ENCODE measurements at regions not wholly inside any gene's neighbourhood (a gene's known extent, or its start where the extent isn't known, plus 50 kb on each side); places are given as distances from the start of the nearest gene placed in this dataset.

DNA sequence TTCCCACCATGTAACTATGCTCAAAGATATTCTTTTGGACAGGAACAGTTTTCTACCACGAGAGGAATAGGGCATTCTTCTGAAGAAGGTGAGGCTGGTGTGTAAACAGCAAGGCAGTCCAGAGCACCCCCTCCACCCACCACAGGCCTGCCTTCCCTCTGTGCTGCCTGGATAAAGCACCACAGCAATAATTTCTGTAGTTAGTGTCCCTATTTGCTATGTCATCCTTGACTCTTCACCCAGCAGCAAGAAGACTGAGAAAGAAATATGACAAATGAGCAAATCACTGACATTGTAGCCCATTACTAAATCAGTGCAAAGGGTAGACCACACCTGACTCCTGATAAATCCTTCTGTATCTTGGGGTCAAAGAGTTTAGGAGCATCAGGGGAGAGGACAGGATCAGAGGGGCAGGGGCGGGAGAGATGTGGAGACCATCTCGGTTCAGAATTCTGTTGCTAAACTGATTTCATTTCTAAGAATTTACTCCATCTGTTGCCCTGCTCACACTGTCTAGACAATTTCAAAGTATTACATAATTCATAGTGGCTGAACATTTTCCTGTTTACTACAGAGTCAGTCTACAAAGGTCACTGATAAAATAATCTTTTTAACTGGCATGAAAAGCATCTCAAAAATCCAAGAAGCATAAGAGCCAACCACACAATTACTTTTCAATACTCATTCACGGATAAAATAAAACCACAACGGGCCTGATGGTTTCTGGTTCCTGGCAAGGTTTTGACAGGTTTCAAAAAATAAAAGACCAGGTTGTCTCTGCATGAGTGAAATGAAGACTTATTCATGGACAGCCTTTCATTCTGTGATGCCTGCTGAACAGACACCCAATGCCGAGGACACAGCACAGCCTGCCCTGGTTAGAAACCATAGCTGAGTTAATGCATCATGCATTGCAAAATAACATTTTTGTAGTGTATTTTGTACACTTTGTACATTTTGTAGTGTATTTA, 88.4 kb upstream of the IRS2 start:
- Histone ChIP-seq H3K4me1 (ENCODE audit: control insufficient read depth, insufficient read depth, low read length, unreplicated experiment) (peaks cover 27% of the 10 kb centered on the region), H3K27me3 (ENCODE audit: insufficient read depth, low read length) (no peaks in the 10 kb centered on the region), H3K27ac (ENCODE audit: low read depth, low read length) (peak overlapping the region; percentile 42), H3K36me3 (ENCODE audit: insufficient read depth, low read length) (no peaks in the 10 kb centered on the region), H3K79me2 (ENCODE audit: control insufficient read depth, insufficient read depth, low read length, unreplicated experiment) (no peaks in the 10 kb centered on the region), H3K4me3 (ENCODE audit: low read depth, low read length) (no peak overlapping the region), H2AFZ (ENCODE audit: low read length, unreplicated experiment) (peak overlapping the region; percentile 44)

DNA sequence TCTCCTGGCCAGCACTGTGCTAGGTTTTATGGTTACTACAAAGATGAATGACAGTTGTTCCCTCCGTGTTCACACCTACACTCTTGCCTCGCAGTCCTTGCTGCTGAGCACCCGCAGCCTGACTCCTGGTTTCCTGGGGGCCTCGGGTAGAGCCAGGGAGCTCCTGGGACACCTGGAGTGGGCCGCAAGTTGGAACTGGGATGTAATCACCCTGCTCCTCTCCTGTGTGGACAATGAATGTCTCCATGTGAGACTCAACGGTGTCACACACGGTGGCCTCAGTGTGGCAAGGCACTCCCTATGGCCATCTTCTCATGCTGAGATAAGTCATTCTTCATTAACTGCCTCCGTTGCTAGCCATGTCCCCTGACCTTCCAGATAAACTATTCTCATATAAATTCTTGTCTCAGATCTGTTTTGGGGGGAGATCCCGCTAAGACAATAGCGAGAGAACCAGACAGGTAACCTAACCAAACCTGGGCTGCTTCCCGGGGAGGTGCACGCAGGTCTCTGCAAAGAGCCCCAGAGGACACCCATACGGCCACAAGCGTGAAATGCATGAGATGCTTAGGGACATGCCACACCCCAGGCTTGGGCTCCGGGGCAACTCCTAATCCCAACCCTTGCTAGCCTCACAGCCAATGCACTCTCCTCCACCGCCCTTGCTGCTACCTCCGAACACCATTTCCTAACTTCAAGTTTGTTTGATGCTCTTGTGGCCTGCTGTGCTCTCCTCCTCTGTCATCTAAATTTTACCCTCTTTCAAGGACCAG, 87.2 kb upstream of the IRS2 start:
- no peak overlapping the region for H3K4me3 ChIP-seq (ENCODE audit: low read depth, low read length)
- H2AFZ ChIP-seq (ENCODE audit: low read length, unreplicated experiment) = no peak overlapping the region
- no peak overlapping the region for H3K27ac ChIP-seq (ENCODE audit: low read depth, low read length)
- H3K36me3 ChIP-seq (ENCODE audit: insufficient read depth, low read length) = no peaks in the 10 kb centered on the region
- no peaks in the 10 kb centered on the region for H3K79me2 ChIP-seq (ENCODE audit: control insufficient read depth, insufficient read depth, low read length, unreplicated experiment)
- H3K4me1 ChIP-seq (ENCODE audit: control insufficient read depth, insufficient read depth, low read length, unreplicated experiment) = peaks cover 35% of the 10 kb centered on the region
- H3K27me3 ChIP-seq (ENCODE audit: insufficient read depth, low read length) = no peaks in the 10 kb centered on the region

DNA sequence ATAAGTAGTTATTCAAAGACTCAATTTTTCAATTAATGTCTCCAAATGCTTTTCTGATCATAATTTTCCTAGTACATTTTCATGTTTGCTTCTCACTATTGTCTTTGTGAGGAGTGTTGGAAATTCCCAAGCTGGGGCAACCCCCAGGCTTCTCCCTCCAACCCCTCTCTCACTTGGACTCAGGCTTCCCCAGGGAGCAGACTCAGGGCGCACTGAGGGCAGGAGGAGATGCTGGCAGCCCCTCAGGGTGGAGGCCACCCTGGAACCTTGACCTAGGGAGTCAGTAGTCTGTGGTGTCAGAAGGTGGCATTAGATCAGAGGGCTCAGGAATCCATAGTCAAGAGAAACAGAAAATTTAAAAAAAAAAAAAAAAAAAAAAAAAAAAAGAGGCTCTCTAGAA, 86.5 kb upstream of the IRS2 start:
- Histone ChIP-seq H2AFZ (ENCODE audit: low read length, unreplicated experiment) (no peak overlapping the region), H3K4me1 (ENCODE audit: control insufficient read depth, insufficient read depth, low read length, unreplicated experiment) (peaks cover 42% of the 10 kb centered on the region), H3K79me2 (ENCODE audit: control insufficient read depth, insufficient read depth, low read length, unreplicated experiment) (no peaks in the 10 kb centered on the region), H3K4me3 (ENCODE audit: low read depth, low read length) (no peak overlapping the region), H3K27me3 (ENCODE audit: insufficient read depth, low read length) (no peaks in the 10 kb centered on the region), H3K27ac (ENCODE audit: low read depth, low read length) (no peak overlapping the region), H3K36me3 (ENCODE audit: insufficient read depth, low read length) (no peaks in the 10 kb centered on the region)

DNA sequence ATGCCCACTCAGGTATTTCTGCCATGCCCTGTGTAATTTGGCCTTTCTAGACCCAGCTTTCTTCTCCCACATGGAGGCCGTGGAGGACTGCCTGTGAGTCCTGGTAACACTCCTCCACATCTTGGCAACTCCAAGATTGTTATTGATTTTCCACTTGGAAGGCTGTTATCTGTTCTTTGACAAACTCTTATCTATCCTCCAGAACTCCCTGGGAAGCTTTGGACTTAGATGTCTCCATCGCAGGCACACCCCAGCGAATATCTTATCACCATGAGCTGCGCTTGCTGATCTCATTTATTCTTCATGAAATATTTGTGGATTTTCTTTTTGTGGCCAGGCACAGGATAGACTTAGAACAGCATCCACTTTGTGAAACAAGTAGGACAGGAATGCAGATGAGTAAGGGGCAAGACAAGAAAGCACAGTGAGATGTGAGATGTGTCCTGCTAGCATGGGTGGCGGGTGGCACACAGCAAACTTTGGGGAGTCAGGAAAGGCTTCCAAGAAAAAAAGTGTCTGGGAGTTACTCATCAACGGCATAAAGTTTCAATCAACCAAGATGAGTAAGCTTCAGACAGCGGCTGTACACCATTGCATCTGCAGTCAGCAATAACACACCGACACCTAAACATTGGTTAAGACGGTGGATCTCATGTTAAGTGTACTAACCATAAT, 84.5 kb upstream of the IRS2 start:
- H3K36me3 ChIP-seq (ENCODE audit: insufficient read depth, low read length) = no peaks in the 10 kb centered on the region
- no peaks in the 10 kb centered on the region for H3K27me3 ChIP-seq (ENCODE audit: insufficient read depth, low read length)
- peaks cover 45% of the 10 kb centered on the region for H3K4me1 ChIP-seq (ENCODE audit: control insufficient read depth, insufficient read depth, low read length, unreplicated experiment)
- H3K79me2 ChIP-seq (ENCODE audit: control insufficient read depth, insufficient read depth, low read length, unreplicated experiment) = no peaks in the 10 kb centered on the region
- H3K27ac ChIP-seq (ENCODE audit: low read depth, low read length) = no peak overlapping the region
- H2AFZ ChIP-seq (ENCODE audit: low read length, unreplicated experiment) = no peak overlapping the region
- H3K4me3 ChIP-seq (ENCODE audit: low read depth, low read length) = no peak overlapping the region

DNA sequence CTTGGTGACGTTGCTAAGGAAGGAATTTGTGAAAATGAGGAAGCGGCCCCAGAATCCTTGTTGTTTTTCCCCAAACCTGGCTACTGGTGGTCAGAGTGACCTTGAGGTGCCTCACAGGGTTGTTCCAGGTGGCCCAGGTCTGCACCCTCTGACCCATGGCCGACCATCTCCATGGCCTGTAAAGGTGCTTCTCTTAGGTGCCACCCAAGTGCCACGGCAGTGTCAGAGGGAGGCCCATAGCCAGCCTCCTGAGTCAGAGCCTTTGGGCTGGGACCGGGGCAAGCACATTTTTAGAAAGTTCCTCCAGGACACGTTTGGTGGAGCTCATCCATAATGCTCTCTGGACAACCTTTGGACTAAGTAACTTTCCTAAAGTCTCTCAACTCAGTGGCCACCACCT, 83.9 kb upstream of the IRS2 start:
- Histone ChIP-seq H3K4me3 (ENCODE audit: low read depth, low read length) (peak overlapping the region; percentile 73; the same call in 1 of the 2 replicates), H2AFZ (ENCODE audit: low read length, unreplicated experiment) (peak overlapping the region; percentile 66), H3K36me3 (ENCODE audit: insufficient read depth, low read length) (no peaks in the 10 kb centered on the region), H3K4me1 (ENCODE audit: control insufficient read depth, insufficient read depth, low read length, unreplicated experiment) (peaks cover 40% of the 10 kb centered on the region), H3K79me2 (ENCODE audit: control insufficient read depth, insufficient read depth, low read length, unreplicated experiment) (no peaks in the 10 kb centered on the region), H3K27me3 (ENCODE audit: insufficient read depth, low read length) (no peaks in the 10 kb centered on the region), H3K27ac (ENCODE audit: low read depth, low read length) (peak overlapping the region; percentile 35)

DNA sequence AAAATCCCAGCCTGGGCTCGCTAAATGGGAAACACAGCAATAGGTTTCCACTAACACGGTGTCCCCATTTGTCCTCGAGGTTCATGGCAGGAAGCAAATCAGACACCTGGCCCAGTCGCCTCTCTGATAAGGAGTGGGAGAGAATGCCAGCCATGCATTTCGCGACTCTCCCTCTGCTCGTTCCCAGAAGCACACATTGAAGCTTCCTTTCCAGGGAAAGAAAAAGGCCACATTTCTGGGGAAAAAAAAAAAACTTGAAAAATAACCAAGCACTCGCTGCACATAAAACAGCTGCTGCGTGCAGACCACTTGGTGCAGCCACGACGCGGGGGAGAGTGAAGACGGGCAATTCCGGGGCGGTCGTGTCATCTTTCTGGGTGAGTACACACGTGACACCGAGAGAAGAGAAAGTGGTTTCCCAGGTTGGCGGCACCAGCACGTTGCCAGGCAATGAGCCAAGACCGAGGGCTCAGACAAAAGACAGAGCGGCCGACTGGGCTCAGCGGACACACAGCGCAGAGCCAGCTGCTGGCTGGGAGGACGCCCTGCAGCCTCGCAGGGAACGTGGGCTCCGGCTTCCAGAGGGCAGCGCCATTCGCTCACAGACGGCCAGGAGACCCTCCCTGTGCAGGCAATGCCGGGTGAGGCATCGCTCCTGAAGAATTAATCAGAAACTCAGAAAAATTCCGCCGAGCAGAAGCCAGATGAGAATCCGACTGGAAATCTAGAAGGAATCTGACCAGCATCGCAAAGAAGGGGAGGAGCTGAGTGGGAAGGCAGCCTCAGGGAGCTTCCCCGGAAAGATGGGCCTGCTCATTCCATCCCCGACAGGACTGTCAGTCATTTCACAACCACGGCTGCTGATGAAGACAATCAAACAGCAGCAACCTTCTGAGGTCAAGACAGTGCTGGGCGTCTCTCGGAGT, 83.2 kb upstream of the IRS2 start:
- Histone ChIP-seq H3K4me1 (ENCODE audit: control insufficient read depth, insufficient read depth, low read length, unreplicated experiment) (peaks cover 33% of the 10 kb centered on the region), H3K27ac (ENCODE audit: low read depth, low read length) (peak overlapping the region; percentile 35), H3K27me3 (ENCODE audit: insufficient read depth, low read length) (no peaks in the 10 kb centered on the region), H3K4me3 (ENCODE audit: low read depth, low read length) (peak overlapping the region; percentile 73), H2AFZ (ENCODE audit: low read length, unreplicated experiment) (peak overlapping the region; percentile 66), H3K36me3 (ENCODE audit: insufficient read depth, low read length) (no peaks in the 10 kb centered on the region), H3K79me2 (ENCODE audit: control insufficient read depth, insufficient read depth, low read length, unreplicated experiment) (no peaks in the 10 kb centered on the region)

DNA sequence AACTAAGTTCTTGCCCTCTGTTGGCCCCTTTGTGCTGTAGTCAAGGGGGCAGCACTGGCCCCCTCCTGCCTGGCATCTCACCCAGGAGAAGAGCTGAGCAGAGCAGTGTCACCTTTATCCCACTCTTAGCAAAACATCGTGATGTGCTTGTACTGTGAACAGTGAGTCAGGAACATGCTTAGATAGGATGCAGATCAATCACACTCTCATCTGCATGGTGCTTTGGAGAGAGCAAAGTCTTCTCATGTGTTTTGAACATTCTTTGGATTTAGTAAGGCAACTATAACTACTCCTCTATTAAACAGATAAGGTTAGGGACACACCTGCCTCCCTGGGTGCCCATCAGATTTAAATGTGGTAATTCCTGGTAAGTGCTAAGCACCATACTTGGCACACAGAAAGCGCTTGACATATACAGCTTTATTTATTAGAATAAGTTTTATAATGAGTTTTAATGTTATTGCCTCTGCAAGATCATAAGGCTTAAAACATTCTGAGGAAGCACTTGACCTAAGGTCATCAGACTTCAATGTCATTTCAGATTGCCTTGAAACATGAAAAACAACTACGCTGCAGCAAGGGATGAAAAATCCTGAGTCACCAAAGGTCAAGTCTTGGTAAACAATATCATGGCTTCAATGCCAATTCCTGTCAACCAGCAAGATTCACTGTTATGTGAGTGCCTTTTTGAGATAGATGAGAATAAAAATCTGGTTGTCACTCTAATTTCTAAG, 82.4 kb upstream of the IRS2 start:
- H3K36me3 ChIP-seq (ENCODE audit: insufficient read depth, low read length) = no peaks in the 10 kb centered on the region
- H3K27ac ChIP-seq (ENCODE audit: low read depth, low read length) = peak overlapping the region; percentile 22; the same call in 1 of the 2 replicates
- no peaks in the 10 kb centered on the region for H3K27me3 ChIP-seq (ENCODE audit: insufficient read depth, low read length)
- H3K4me3 ChIP-seq (ENCODE audit: low read depth, low read length) = peak overlapping the region; percentile 73
- H2AFZ ChIP-seq (ENCODE audit: low read length, unreplicated experiment) = no peak overlapping the region
- peaks cover 27% of the 10 kb centered on the region for H3K4me1 ChIP-seq (ENCODE audit: control insufficient read depth, insufficient read depth, low read length, unreplicated experiment)
- H3K79me2 ChIP-seq (ENCODE audit: control insufficient read depth, insufficient read depth, low read length, unreplicated experiment) = no peaks in the 10 kb centered on the region

DNA sequence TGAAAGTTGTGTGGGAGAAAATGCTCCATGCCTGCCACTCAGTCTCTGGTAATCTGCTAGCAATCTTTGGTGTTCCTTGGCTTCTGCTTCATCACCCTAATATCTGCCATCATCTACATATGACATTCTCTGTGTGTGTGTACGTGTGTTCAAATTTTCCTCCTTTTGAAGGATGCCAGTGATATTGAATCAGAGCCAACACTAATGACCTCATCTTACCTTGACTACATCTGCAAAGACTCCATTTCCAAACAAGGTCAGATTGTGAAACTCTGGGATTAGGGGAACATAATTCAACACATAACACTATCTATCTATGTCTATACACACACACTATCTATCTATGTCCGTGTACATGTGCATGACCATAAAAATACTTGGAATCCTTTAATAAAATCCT, 81.4 kb upstream of the IRS2 start:
- no peaks in the 10 kb centered on the region for H3K36me3 ChIP-seq (ENCODE audit: insufficient read depth, low read length)
- H2AFZ ChIP-seq (ENCODE audit: low read length, unreplicated experiment) = no peak overlapping the region
- no peaks in the 10 kb centered on the region for H3K27me3 ChIP-seq (ENCODE audit: insufficient read depth, low read length)
- no peak overlapping the region for H3K4me3 ChIP-seq (ENCODE audit: low read depth, low read length)
- H3K4me1 ChIP-seq (ENCODE audit: control insufficient read depth, insufficient read depth, low read length, unreplicated experiment) = peaks cover 33% of the 10 kb centered on the region
- no peaks in the 10 kb centered on the region for H3K79me2 ChIP-seq (ENCODE audit: control insufficient read depth, insufficient read depth, low read length, unreplicated experiment)
- H3K27ac ChIP-seq (ENCODE audit: low read depth, low read length) = no peak overlapping the region

DNA sequence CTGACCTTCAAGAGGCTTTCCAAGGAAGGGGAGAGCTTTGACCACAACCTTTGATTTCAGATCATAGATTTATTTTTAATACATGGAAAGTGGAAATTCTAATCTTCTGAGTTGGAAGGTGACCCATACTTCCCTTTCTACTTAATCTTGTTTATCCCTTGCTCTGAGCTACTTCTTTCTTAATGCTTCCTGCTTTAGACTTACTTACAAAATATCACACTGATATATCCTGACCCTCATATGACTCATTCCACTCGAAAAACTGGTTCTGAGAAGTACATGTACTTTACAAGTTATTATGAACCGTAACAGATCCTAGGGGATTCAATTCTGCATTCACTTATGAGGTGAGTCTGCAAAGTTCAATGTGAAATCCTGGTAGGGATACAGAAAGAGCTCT, 76.2 kb upstream of the IRS2 start:
- H2AFZ ChIP-seq (ENCODE audit: low read length, unreplicated experiment) = no peak overlapping the region
- no peaks in the 10 kb centered on the region for H3K36me3 ChIP-seq (ENCODE audit: insufficient read depth, low read length)
- peaks cover 18% of the 10 kb centered on the region for H3K4me1 ChIP-seq (ENCODE audit: control insufficient read depth, insufficient read depth, low read length, unreplicated experiment)
- H3K27me3 ChIP-seq (ENCODE audit: insufficient read depth, low read length) = no peaks in the 10 kb centered on the region
- H3K27ac ChIP-seq (ENCODE audit: low read depth, low read length) = no peak overlapping the region
- no peak overlapping the region for H3K4me3 ChIP-seq (ENCODE audit: low read depth, low read length)
- no peaks in the 10 kb centered on the region for H3K79me2 ChIP-seq (ENCODE audit: control insufficient read depth, insufficient read depth, low read length, unreplicated experiment)
